Fibroblast of lung (primary cell): ENCODE measurements at regions not wholly inside any gene's neighbourhood (a gene's known extent, or its start where the extent isn't known, plus 50 kb on each side); places are given as distances from the start of the nearest gene placed in this dataset.

Source experiments
- EZH2 ChIP-seq: IDR thresholded peaks from 2 replicates; pipeline ENCODE4 v1.5.1; 2012; ENCODE audit warnings: low read length, control low read depth, mild to moderate bottlenecking; ENCODE audit errors: missing control alignments
- TF ChIP-seq, protein P1 (sequence below), 2 donors: IDR thresholded peaks in 1 of 2; conservative IDR thresholded peaks in 1 of 2; 1 replicate in 1 of 2; 2 replicates in 1 of 2; pipeline ENCODE4 v1.5.1; 2011 to 2012; ENCODE audit warnings: low read length in 2 of 2, control low read depth in 1 of 2, inconsistent platforms in 1 of 2, low read depth in 1 of 2, mild to moderate bottlenecking in 1 of 2

DNA sequence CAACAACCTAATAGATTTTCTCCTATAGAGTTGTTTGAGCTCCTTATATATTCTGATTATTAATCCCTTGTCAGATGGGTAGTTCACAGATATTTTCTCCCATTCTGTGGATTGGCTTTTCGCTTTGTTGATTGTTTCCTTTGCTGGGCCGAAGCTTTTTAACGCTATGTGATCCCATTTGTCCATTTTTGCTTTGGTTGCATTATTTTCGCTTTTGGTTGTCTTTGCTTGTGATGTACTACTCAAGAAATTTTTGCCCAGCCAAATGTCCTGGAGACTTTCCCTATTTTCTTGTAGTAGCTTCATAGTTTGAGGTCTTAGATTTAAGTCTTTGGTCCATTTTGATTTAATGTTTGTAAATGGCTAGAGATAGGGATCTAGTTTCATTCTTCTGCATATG lies 258.4 kb upstream of the FAR2 start:
- TF ChIP-seq, protein P1, sequence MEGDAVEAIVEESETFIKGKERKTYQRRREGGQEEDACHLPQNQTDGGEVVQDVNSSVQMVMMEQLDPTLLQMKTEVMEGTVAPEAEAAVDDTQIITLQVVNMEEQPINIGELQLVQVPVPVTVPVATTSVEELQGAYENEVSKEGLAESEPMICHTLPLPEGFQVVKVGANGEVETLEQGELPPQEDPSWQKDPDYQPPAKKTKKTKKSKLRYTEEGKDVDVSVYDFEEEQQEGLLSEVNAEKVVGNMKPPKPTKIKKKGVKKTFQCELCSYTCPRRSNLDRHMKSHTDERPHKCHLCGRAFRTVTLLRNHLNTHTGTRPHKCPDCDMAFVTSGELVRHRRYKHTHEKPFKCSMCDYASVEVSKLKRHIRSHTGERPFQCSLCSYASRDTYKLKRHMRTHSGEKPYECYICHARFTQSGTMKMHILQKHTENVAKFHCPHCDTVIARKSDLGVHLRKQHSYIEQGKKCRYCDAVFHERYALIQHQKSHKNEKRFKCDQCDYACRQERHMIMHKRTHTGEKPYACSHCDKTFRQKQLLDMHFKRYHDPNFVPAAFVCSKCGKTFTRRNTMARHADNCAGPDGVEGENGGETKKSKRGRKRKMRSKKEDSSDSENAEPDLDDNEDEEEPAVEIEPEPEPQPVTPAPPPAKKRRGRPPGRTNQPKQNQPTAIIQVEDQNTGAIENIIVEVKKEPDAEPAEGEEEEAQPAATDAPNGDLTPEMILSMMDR (conservative IDR thresholded peaks at IDR 0.05 in 1 of 2, IDR thresholded peaks at IDR 0.05 in 1 of 2; ENCODE audit: low read depth in 1 of 2, low read length in 2 of 2): no peak
- no peak for TF ChIP-seq EZH2
